ENCODE measurements at regions not wholly inside any gene's neighbourhood (a gene's known extent, or its start where the extent isn't known, plus 50 kb on each side); places are given as distances from the start of the nearest gene placed in this dataset.
A peak's percentile ranks its signal among the peaks of the same experiment; 100 is the strongest.

DNA sequence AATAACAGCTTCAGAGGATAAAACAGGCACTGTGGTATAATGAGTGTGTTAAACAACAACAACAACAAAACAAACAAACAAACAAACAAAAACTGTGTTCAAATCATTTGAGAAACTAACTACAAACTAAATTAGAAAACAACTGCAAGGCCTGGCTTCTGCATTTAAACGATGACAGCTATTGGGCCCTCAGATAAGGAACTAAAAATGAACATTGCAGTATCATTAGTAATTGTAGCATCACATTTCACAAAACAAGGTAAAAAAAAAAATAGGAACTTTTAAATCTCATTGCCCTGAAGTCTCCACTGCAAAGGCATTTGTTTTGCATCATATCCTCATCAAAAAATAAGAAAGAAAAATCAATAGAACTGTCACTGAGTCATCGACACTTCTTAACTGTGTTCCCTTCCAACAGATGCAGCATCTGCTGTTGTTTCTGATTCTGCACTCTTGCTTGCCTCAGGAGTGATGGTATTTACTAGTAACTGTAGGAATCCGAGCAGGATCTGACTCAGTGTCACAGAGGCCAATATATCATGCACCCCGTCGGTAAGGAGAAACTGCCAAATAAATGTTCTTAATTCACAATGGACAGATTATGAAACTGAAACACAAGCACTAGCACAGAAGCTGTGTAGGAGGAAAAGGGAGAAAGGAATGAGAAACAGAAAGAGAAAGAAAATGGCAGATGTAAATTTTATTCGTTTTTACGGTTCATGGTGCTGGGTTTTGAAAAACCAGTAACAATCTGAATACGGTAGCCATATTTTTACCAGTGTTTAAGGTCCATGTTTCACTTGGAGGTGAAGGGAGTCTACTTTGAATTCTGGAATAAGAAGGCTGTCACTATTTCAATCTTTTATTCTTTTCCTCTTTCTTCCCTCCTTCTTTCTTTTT, 365.7 kb upstream of the EPHA7 start:
- peak in 1 of 11 donors; percentile 12 for DNase-seq (ENCODE audit: extremely low read depth in 1 of 11, low read depth in 9 of 11, low spot score in 4 of 11)

DNA sequence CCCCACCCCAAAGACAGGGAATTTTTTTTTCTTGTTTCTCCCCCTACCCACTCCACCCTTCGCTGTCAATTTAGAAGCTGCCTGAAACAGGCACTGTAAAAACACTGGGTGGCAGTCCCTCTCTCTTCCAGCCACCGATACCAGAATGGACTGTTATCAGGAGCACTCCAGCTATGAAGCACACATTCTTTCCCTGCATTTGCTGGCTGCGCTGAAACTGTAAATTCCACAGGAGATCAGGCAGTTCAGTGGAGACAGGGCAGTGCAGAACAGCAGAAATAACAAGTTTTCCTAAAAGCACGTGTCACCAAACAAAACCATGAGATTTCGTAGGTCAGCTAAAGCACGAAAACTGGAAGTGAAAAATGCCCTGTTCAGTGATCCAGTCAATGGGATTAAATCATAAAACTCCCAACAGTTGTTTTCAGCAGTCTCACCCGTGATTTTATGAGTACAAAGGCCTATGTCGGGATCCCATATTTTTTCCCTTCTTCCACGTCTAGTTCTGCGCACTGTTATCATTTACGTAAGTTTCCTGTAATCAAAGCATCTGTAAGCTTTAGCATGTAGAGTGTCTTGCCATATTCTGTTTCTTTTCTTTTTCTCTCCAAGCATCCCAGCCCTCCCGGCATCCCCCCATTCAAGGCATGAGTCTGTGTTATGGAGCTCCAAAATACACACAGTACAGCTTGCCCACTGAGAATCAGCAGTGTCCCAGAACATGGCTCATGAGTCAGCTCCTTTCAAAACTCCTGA, 359.9 kb upstream of the EPHA7 start:
- DNase-seq (ENCODE audit: extremely low read depth in 1 of 11, low read depth in 9 of 11, low spot score in 4 of 11): peak in 3 of 11 donors; percentile 29 to 52 (median 48)

DNA sequence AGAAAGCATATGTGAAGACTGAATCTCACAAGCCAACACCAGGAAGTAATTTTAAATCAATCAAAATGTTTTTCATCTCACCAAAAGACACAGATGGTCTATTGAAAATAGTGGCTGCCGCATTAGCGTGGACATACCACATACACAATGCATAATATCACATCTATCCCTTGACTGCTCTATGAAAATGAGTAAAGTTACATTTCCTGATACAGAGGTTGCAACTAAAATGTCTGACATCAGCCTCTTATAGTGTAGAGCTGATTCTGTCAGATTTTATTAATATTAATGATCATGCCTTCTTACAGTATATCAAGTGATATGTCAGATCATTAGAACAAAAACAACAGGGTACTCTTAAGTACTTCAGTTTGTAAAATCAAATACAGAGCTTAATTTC, 339.8 kb upstream of the EPHA7 start:
- DNase-seq (ENCODE audit: extremely low read depth in 1 of 11, low read depth in 9 of 11, low spot score in 4 of 11): no peak

DNA sequence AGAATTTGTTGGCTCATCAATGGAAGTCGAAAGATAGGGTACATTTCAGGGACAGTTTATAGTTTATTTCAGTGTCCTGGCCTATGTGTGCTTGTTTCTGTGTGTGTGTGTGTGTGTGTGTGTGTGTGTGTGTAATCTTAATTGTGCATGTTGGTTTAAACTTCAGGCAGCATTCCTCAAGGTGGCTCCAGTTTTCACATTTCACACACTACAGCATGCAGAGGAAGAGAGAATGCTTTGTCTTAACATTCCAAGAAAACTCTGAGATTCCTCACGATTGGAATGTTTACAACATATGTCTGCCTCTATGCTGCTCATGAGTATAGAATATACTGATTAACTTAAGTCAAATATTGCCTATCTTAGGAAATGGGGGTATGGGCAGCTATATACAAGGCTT, 332.6 kb upstream of the EPHA7 start:
- peak in 3 of 11 donors; percentile 3 to 21 (median 13) for DNase-seq (ENCODE audit: extremely low read depth in 1 of 11, low read depth in 9 of 11, low spot score in 4 of 11)

DNA sequence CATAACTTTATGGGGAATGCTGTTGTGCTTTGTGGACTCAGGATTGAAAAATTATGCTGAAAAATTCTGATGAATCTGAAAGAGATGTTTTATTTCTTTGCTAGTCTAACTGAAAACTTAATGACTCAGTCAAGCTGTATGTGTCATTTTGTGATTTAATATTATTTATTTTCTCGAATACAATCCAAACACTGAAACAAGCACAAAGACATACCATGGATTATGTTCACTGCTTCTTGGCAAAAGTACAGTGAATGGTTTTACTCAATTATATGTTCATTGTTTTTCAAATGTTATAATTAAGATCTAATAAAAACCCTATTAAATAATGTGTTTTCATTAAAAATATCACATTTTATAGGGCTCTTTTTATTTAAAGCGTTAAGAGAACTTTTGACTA, 330.6 kb upstream of the EPHA7 start:
- peak in 2 of 11 donors; percentile 3 to 12 for DNase-seq (ENCODE audit: extremely low read depth in 1 of 11, low read depth in 9 of 11, low spot score in 4 of 11)

DNA sequence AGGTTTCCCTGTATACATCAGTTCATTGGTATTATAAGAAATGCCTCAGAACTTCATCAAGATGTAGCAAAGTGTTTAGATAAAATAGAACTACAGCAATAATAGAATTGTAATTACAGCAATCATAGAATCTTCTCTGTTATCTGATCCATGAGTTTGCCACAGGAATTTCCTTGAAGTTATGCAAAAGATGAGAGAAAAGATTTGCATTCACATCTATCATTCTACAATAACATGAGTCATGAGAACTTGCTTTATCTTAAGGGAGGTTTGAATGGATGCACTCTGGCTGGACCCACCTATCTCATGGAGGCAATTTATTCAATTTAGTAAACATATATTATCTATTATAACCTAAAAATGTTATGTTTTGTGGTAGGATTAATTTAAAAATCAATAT, 329.8 kb upstream of the EPHA7 start:
- no peak for DNase-seq (ENCODE audit: extremely low read depth in 1 of 11, low read depth in 9 of 11, low spot score in 4 of 11)

GRCh38 chr6:93746892-93747291, 327.5 kb upstream of the EPHA7 start:
- DNase-seq (ENCODE audit: extremely low read depth in 1 of 11, low read depth in 9 of 11, low spot score in 4 of 11): no peak

- DNase-seq (ENCODE audit: extremely low read depth in 1 of 11, low read depth in 9 of 11, low spot score in 4 of 11): no peak
These were observed 325.9 kb upstream of the EPHA7 start for GRCh38 chr6:93745306-93745705.

DNA sequence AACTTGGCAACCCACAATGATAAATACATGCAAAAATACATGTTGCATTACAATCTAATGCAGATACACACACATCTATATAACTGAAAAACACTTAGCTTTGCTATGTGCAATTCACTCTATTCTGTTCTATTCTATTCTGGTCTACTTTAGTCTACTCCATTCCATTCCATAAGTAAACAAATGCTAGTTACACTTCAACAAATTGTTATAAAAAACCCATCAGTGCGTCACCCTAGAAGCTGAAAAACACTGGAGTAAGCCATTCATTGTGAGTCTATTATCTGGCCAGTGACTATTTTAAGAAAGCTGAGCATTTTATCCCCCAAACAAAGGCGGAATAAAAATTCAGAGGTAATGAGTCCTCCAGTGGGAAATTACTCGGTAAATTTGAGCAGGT, 315.7 kb upstream of the EPHA7 start:
- DNase-seq (ENCODE audit: extremely low read depth in 1 of 11, low read depth in 9 of 11, low spot score in 4 of 11): no peak

DNA sequence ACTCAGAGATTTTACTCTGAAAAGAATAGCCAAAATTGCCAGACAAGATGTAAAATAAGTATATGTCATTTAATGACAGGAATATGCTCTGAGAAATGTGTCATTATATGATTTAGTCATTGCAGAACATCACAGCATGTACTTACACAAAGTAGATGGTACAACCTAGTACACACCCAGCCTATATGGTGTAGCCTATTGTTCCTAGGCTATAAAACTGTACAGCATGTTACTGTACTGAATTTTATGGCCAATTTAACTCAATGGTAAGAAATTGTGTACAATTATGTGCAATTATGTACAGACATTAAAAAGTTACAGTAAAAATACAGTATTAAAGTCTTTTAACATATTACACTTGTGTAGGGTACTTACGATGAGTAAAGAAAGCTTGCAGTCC, 311.9 kb upstream of the EPHA7 start:
- no peak for DNase-seq (ENCODE audit: extremely low read depth in 1 of 11, low read depth in 9 of 11, low spot score in 4 of 11)

DNA sequence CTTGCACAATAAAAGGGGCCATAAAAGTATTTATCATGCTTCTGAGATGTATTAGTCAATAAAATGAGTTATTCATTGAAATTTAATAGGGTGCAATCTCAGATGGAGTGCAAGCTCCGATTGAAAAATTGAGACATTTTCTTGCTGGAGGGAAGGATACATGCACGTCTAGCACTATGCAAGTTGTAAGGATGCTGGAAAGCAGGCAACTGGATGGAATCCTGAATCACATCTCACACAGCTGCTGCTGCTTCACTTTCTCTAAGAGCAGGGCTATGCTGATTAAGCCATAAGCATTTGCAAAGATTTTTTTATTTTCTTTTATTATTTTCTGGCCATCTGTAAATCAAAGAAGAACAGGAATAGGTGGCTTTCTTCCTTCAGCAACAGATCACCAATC, 308.8 kb upstream of the EPHA7 start:
- DNase-seq (ENCODE audit: extremely low read depth in 1 of 11, low read depth in 9 of 11, low spot score in 4 of 11): no peak

DNA sequence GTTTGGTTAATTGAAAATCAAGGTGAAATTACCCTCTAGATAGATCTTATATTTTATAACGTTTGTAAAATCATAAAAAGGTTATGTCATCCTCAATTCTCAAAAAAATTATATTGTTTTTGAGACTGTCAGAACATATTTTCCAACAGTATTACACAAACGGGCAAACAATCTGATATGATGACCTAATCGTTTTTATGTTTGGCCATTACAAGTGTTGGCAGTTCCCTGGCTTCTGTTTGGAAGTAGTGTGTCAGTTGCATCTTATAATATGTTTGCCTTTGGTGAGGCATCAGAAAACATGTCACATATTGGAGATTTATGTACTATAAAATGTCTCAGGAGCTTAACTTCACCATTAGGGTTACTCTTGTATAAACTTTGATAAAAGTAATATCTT, 308.1 kb upstream of the EPHA7 start:
- DNase-seq (ENCODE audit: extremely low read depth in 1 of 11, low read depth in 9 of 11, low spot score in 4 of 11): no peak

DNA sequence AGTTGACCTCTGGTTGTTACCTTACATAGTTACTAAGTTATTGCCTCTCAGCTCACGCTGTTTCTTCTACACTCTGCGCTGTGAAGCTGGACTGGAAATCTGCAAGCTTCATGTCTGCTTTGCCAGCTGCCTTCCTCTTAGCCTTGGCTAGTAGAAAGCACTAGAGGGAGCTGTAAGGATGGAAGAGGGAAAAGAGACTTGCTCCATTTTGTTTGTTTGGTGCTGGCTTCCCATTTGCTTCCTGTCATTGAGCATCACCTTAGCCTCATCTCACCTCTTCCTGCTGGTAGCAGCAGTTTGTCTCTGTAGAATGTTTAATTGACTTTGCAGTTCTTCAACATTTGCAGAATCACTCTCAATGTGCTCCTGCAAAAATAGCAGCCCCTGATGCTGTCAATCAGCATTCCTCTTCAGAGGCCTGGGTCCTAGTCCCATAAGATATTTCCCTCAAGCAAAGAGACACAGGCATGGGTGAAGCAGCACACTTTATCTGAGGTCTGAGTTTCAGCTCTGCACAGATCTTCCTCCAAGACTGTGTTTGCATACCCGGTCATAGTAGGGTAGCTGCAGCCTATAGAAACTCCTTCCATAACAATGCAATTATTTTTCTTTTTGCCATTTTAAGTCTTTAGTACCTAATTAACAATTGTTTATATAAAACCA, 302.2 kb upstream of the EPHA7 start:
- DNase-seq (ENCODE audit: extremely low read depth in 1 of 11, low read depth in 9 of 11, low spot score in 4 of 11): peak in 1 of 11 donors; percentile 22

- no peak for DNase-seq (ENCODE audit: extremely low read depth in 1 of 11, low read depth in 9 of 11, low spot score in 4 of 11)
These were observed 294.6 kb upstream of the EPHA7 start for GRCh38 chr6:93713974-93714373.

- DNase-seq (ENCODE audit: extremely low read depth in 1 of 11, low read depth in 9 of 11, low spot score in 4 of 11): no peak
These were observed 284.1 kb upstream of the EPHA7 start for GRCh38 chr6:93703431-93703830.

- no peak for DNase-seq (ENCODE audit: extremely low read depth in 1 of 11, low read depth in 9 of 11, low spot score in 4 of 11)
These were observed 282.2 kb upstream of the EPHA7 start for GRCh38 chr6:93701526-93701925.

DNA sequence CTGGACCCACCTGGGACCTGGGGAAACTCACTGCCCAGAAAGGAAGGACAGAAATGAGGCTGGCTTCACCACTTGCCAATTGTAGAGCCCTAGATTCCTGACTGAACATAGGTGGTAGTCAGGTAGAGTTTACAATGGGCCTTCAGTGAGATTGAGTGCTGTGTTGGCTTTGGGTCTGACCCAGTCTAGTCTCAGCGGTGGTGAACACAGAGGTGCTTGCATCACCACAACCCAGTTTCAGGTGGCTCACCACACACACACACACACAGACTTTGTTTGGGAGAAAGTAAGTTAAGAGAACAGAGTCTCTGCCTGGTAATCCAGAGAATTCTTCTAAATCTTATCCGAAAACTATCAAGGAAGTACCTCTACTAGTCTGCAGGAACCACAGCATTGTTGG, 266.1 kb upstream of the EPHA7 start:
- DNase-seq (ENCODE audit: extremely low read depth in 1 of 11, low read depth in 9 of 11, low spot score in 4 of 11): no peak

- no peak for DNase-seq (ENCODE audit: extremely low read depth in 1 of 11, low read depth in 9 of 11, low spot score in 4 of 11)
These were observed 265.0 kb upstream of the EPHA7 start for GRCh38 chr6:93684339-93684738.

- no peak for DNase-seq (ENCODE audit: extremely low read depth in 1 of 11, low read depth in 9 of 11, low spot score in 4 of 11)
These were observed 260.5 kb upstream of the EPHA7 start for GRCh38 chr6:93679836-93680235.
